Epithelial cell of prostate (primary cell): ENCODE measurements at regions not wholly inside any gene's neighbourhood (a gene's known extent, or its start where the extent isn't known, plus 50 kb on each side); places are given as distances from the start of the nearest gene placed in this dataset.
"Not testable (repeated sequence)": the region's sequence is repeated elsewhere in the genome, so short reads cannot be mapped to it uniquely, and the experiment has no call there.

Experiments used
- DNase-seq: peaks from one replicate; pipeline ENCODE4 v3.0.0-alpha.2; 2011; ENCODE audit warnings: low read depth, low spot score
- H3K27ac ChIP-seq: fragments of 450-650 bp; 2 replicates; pipeline ENCODE4 v1.5.1; 2017; ENCODE audit warnings: mild to moderate bottlenecking

DNA sequence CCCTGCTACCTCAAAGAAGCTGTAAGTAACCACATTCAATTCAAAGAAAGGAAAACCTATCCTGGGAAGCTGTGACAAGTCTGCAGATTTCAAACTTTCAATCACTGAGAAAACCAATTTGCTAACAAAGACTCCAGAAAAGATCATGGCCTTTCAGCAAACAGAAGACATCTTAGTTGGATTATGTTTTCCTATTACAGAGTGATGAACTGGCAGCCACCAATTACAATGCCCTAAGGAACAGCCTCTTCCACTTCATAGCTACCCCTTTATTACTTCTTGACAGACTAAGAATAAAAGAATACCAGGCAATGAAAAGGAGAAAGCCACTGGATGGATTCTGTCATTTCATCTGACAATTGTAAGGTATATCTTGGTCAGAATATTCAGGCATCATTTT is 128.2 kb upstream of the RASEF start:
- H3K27ac ChIP-seq = no peak overlapping the region
- DNase-seq = no peak

GRCh38 chr9:83189026-83189425 is 126.1 kb upstream of the RASEF start:
- not testable (repeated sequence) for DNase-seq, H3K27ac ChIP-seq

GRCh38 chr9:83188277-83188676 is 125.3 kb upstream of the RASEF start:
- DNase-seq = no peak
- H3K27ac ChIP-seq = no peak overlapping the region

GRCh38 chr9:83186155-83186737 is 123.3 kb upstream of the RASEF start:
- DNase-seq = no peak
- H3K27ac ChIP-seq = no peak overlapping the region

GRCh38 chr9:83185488-83186154 is 122.7 kb upstream of the RASEF start:
- H3K27ac ChIP-seq = no peak overlapping the region
- DNase-seq = no peak

DNA sequence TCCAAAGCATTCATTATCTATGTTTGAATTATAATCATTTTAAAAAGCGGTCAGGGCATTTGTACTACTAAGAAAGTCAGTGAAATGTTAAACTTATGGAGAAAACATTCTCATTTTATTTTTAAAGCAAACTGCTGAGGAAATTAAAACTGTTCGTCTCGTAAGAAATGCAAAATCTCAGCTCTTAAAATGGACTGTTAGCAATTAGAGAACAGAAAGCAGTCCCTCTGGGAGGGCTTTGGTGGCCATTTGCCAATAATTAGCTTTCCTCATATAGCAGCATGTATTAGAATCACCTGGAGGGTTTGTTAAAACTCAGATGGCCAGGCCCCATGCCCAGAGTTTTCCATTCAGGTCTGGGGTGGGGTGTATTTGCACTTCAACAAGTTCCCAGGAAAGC is 120.7 kb upstream of the RASEF start:
- DNase-seq = no peak
- no peak overlapping the region for H3K27ac ChIP-seq

DNA sequence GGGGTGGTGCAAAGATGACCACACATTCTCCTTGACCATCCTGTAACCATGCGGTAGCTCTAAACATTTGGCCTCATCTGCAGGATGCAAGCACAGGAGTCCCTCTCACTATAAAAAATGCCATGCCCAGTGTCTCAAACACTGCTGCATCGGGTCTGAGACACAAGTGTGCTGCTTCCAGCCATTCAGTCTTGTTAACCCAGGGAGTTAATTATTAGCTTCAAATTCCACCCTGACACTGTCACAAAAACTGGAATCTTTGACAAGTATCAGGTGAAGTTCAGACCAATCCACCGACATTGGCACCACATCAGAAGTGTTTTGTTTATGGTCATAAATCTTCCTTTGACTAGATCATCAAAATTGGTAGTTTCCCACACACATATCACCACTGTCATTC is 119.1 kb upstream of the RASEF start:
- DNase-seq = no peak
- H3K27ac ChIP-seq = no peak overlapping the region

GRCh38 chr9:83178717-83179116 is 115.8 kb upstream of the RASEF start:
- DNase-seq = no peak

GRCh38 chr9:83177747-83178146 is 114.8 kb upstream of the RASEF start:
- DNase-seq = no peak

More at GRCh38 chr9:83178717-83179116, 115.8 kb upstream of the RASEF start:
- no peak overlapping the region for H3K27ac ChIP-seq

GRCh38 chr9:83167126-83167525 is 104.2 kb upstream of the RASEF start:
- H3K27ac ChIP-seq = peak overlapping the region; percentile 91
- peak; percentile 82 for DNase-seq

More at GRCh38 chr9:83177747-83178146, 114.8 kb upstream of the RASEF start:
- no peak overlapping the region for H3K27ac ChIP-seq

- DNase-seq = peak; percentile 87
- peak overlapping the region; percentile 91 for H3K27ac ChIP-seq
Measured at GRCh38 chr9:83166372-83166771, 103.4 kb upstream of the RASEF start.

- peak overlapping the region; percentile 83 for H3K27ac ChIP-seq
- no peak for DNase-seq
Measured at GRCh38 chr9:83155733-83156132, 92.8 kb upstream of the RASEF start.

GRCh38 chr9:83154821-83155220 is 91.9 kb upstream of the RASEF start:
- DNase-seq = peak; percentile 86
- peak overlapping the region; percentile 83 for H3K27ac ChIP-seq

DNA sequence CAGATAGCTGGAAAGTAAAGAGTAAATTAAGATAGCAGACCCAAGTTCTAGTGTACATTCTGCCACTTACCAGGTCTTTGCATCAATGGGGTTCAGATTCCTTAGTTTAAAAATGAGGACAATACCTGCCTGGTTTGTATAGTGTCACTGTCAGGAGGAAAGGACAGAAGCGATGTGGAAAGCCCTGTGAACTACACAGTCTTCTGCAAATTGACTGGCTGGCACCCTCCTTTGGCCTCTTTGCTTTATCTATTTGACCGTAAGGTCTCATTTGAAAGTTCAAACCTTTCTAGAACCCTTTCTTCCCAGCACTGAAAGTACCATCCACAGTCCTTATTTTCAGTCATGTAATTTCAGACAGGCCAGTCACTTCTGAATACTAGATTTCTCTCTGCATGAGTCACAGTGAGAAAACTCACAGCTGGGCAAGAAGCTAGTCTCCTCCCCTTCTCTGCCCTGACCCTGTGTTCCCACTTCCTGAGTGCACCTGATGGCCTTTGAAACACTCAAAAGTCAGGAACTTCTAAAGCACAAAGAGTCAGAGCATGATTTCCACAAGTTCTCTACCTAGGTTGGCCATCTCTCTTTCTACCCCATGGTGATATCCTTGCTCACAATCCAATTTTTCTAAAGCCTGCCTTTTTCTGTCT is 91.3 kb upstream of the RASEF start:
- H3K27ac ChIP-seq = peak overlapping the region; percentile 83

GRCh38 chr9:83153030-83153429 is 90.1 kb upstream of the RASEF start:
- H3K27ac ChIP-seq = no peak overlapping the region
- DNase-seq = no peak

More for the DNA sequence above, 91.3 kb upstream of the RASEF start:
- peak; percentile 76 for DNase-seq

- no peak for DNase-seq
- H3K27ac ChIP-seq = no peak overlapping the region
Measured at GRCh38 chr9:83151627-83152137, 88.7 kb upstream of the RASEF start.

DNA sequence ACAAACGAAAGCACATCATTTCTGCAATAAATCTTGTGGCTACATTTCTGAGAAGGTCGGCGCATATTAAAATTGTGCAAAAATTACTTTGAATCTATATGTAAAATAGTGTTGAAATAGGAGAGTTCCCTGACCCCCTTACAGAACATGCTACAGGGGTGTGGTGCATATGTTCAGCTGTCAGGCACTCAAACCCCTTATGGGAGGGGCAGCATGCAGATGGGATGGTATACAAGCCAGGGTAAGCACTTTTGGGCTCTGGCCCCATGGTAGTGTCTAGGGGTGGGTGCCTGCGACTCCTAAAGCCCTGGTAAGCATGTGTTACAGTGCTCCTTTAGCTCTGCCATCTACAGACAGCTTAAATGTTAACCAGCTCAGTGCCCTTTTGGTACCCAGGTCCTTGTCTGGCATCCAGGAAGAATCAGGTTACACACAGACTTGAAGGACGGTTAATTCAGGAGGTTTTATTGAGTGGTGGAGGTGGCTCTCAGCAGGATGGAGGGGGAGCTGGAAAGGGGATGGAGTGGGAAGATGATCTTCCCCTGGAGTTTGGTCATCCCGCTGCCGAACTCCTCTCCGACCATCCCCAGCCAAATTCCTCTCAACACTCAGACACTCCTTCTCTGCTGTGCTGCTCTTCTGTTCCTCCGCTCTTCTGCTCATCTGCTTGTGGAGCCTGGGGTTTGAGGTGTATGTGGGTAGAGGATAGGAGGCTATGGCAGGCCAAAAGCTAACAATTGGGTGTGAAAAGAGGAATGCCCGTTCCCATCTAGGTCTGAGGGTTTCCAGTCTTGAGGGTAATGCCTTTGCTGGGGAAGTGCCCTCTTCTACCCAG is 84.6 kb upstream of the RASEF start:
- no peak for DNase-seq
- no peak overlapping the region for H3K27ac ChIP-seq

DNA sequence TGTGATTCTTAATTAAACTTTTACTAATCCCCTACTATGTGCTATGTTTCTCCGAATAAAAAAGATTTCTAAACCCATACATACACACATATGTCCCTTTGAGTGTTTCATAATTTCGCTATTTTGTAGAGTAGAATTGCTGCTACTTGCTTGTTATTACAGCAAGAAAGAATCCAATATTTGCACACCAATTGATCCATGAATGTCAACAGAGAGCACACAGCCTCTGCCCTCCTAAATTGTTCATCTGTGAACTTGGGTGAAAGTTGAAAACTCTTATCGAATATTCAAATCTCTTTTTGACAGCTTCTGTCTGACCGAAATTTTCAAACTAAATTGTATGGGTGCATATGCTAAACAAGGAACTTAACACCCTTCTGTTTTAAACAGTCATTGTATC is 83.4 kb upstream of the RASEF start:
- DNase-seq = no peak
- H3K27ac ChIP-seq = no peak overlapping the region

- DNase-seq = no peak
Measured at GRCh38 chr9:83144492-83144891, 81.5 kb upstream of the RASEF start.

GRCh38 chr9:83142389-83142788 is 79.4 kb upstream of the RASEF start:
- H3K27ac ChIP-seq = no peak overlapping the region
- DNase-seq = no peak

More at GRCh38 chr9:83144492-83144891, 81.5 kb upstream of the RASEF start:
- H3K27ac ChIP-seq = no peak overlapping the region
